ENCODE measurements at regions not wholly inside any gene's neighbourhood (a gene's known extent, or its start where the extent isn't known, plus 50 kb on each side); places are given as distances from the start of the nearest gene placed in this dataset.

- peak; percentile 4 for DNase-seq (ENCODE audit: low read depth)
- no peak overlapping the region for H3K4me3 ChIP-seq (ENCODE audit: low read length)
- TF ChIP-seq CTCF (IDR thresholded peaks at IDR 0.05; ENCODE audit: insufficient read depth, low read depth, low read length, missing control alignments): no peak
These were observed 305.2 kb downstream of the RAB38 start for GRCh38 chr11:87870086-87870485.

GRCh38 chr11:87866951-87867350 is 308.3 kb downstream of the RAB38 start:
- no peak for DNase-seq (ENCODE audit: low read depth)
- no peak overlapping the region for H3K4me3 ChIP-seq (ENCODE audit: low read length)
- TF ChIP-seq CTCF (IDR thresholded peaks at IDR 0.05; ENCODE audit: insufficient read depth, low read depth, low read length, missing control alignments): no peak

- H3K4me3 ChIP-seq (ENCODE audit: low read length): no peak overlapping the region
- no peak for TF ChIP-seq CTCF (IDR thresholded peaks at IDR 0.05; ENCODE audit: insufficient read depth, low read depth, low read length, missing control alignments)
- DNase-seq (ENCODE audit: low read depth): no peak
These were observed 314.2 kb downstream of the RAB38 start for GRCh38 chr11:87861030-87861429.

- peak; percentile 22 for DNase-seq (ENCODE audit: low read depth)
- H3K4me3 ChIP-seq (ENCODE audit: low read length): no peak overlapping the region
- no peak for TF ChIP-seq CTCF (IDR thresholded peaks at IDR 0.05; ENCODE audit: insufficient read depth, low read depth, low read length, missing control alignments)
These were observed 315.6 kb downstream of the RAB38 start for GRCh38 chr11:87859636-87860035.

GRCh38 chr11:87851827-87852226 is 323.4 kb downstream of the RAB38 start:
- no peak overlapping the region for H3K4me3 ChIP-seq (ENCODE audit: low read length)

GRCh38 chr11:87851234-87851633 is 324.0 kb downstream of the RAB38 start:
- TF ChIP-seq CTCF (IDR thresholded peaks at IDR 0.05; ENCODE audit: insufficient read depth, low read depth, low read length, missing control alignments): no peak
- no peak overlapping the region for H3K4me3 ChIP-seq (ENCODE audit: low read length)
- peak; percentile 64 for DNase-seq (ENCODE audit: low read depth)

More at GRCh38 chr11:87851827-87852226, 323.4 kb downstream of the RAB38 start:
- no peak for DNase-seq (ENCODE audit: low read depth)
- no peak for TF ChIP-seq CTCF (IDR thresholded peaks at IDR 0.05; ENCODE audit: insufficient read depth, low read depth, low read length, missing control alignments)

- no peak for TF ChIP-seq CTCF (IDR thresholded peaks at IDR 0.05; ENCODE audit: insufficient read depth, low read depth, low read length, missing control alignments)
- DNase-seq (ENCODE audit: low read depth): no peak
- no peak overlapping the region for H3K4me3 ChIP-seq (ENCODE audit: low read length)
These were observed 326.0 kb downstream of the RAB38 start for GRCh38 chr11:87849216-87849615.
